ENCODE measurements at regions not wholly inside any gene's neighbourhood (a gene's known extent, or its start where the extent isn't known, plus 50 kb on each side); places are given as distances from the start of the nearest gene placed in this dataset.

DNA sequence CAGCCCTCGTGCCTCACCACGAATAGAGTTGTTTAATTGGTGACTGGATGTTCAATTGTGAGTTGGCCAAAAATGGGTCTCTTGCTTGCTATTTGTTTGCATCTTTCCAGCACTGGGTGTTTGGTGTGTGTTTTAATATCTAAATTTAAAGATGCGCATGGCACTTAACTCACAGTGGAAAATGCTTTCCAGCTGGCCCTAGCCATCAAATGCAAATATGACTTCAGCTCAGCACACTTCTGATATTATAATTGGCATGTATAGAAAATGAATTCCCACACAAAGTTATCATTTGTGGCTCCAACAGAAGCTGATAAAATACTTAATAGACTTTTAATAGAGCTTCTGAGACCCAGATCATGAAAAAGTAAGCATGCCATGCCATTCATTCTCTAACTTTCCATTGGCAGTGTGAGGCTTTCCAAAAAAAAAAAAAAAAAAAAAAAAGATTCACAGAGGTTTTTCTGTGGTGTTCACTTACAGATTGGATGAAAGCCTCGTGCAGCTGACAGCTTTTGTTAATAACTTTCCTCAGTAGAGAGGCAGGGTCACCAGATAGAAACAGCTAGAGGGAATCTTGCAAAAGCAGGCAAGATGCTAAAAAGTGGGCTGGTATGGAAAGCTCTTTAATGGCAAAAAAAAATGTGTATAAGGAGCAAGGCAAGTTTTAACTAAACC lies 425.2 kb downstream of the GALC start:
- TF ChIP-seq, protein P1, sequence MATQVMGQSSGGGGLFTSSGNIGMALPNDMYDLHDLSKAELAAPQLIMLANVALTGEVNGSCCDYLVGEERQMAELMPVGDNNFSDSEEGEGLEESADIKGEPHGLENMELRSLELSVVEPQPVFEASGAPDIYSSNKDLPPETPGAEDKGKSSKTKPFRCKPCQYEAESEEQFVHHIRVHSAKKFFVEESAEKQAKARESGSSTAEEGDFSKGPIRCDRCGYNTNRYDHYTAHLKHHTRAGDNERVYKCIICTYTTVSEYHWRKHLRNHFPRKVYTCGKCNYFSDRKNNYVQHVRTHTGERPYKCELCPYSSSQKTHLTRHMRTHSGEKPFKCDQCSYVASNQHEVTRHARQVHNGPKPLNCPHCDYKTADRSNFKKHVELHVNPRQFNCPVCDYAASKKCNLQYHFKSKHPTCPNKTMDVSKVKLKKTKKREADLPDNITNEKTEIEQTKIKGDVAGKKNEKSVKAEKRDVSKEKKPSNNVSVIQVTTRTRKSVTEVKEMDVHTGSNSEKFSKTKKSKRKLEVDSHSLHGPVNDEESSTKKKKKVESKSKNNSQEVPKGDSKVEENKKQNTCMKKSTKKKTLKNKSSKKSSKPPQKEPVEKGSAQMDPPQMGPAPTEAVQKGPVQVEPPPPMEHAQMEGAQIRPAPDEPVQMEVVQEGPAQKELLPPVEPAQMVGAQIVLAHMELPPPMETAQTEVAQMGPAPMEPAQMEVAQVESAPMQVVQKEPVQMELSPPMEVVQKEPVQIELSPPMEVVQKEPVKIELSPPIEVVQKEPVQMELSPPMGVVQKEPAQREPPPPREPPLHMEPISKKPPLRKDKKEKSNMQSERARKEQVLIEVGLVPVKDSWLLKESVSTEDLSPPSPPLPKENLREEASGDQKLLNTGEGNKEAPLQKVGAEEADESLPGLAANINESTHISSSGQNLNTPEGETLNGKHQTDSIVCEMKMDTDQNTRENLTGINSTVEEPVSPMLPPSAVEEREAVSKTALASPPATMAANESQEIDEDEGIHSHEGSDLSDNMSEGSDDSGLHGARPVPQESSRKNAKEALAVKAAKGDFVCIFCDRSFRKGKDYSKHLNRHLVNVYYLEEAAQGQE (IDR thresholded peaks at IDR 0.05; ENCODE audit: borderline replicate concordance): no peak
- TF ChIP-seq, protein P2, sequence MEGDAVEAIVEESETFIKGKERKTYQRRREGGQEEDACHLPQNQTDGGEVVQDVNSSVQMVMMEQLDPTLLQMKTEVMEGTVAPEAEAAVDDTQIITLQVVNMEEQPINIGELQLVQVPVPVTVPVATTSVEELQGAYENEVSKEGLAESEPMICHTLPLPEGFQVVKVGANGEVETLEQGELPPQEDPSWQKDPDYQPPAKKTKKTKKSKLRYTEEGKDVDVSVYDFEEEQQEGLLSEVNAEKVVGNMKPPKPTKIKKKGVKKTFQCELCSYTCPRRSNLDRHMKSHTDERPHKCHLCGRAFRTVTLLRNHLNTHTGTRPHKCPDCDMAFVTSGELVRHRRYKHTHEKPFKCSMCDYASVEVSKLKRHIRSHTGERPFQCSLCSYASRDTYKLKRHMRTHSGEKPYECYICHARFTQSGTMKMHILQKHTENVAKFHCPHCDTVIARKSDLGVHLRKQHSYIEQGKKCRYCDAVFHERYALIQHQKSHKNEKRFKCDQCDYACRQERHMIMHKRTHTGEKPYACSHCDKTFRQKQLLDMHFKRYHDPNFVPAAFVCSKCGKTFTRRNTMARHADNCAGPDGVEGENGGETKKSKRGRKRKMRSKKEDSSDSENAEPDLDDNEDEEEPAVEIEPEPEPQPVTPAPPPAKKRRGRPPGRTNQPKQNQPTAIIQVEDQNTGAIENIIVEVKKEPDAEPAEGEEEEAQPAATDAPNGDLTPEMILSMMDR (IDR thresholded peaks at IDR 0.05; ENCODE audit: poor library complexity, severe bottlenecking): no peak
- TF ChIP-seq EZH2 (IDR thresholded peaks at IDR 0.05; ENCODE audit: borderline replicate concordance, insufficient read depth, low read length, poor library complexity, severe bottlenecking): no peak
- no peak for TF ChIP-seq TAF1 (IDR thresholded peaks at IDR 0.05; ENCODE audit: low read depth)
